Fibroblast of skin of scalp (primary cell): ENCODE measurements at regions not wholly inside any gene's neighbourhood (a gene's known extent, or its start where the extent isn't known, plus 50 kb on each side); places are given as distances from the start of the nearest gene placed in this dataset.

Experiments used
- DNase-seq: peaks from one replicate; pipeline ENCODE4 v3.0.0-alpha.2; 2013

GRCh38 chr3:83302091-83302490 lies 1540.6 kb upstream of the GBE1 start:
- no peak for DNase-seq

GRCh38 chr3:83317605-83318004 lies 1556.2 kb upstream of the GBE1 start:
- DNase-seq, result no peak

GRCh38 chr3:83320726-83321125 lies 1559.3 kb upstream of the GBE1 start:
- DNase-seq, result no peak

GRCh38 chr3:83321457-83321856 lies 1560.0 kb upstream of the GBE1 start:
- no peak for DNase-seq

GRCh38 chr3:83321891-83322290 lies 1560.4 kb upstream of the GBE1 start:
- no peak for DNase-seq

GRCh38 chr3:83354205-83354604 lies 1592.8 kb upstream of the GBE1 start:
- DNase-seq, result no peak

GRCh38 chr3:83393276-83393675 lies 1565.5 kb upstream of the CADM2 start:
- DNase-seq, result no peak

- DNase-seq, result no peak
Observed at GRCh38 chr3:83403927-83404326, 1554.9 kb upstream of the CADM2 start.

- DNase-seq, result no peak
Observed at GRCh38 chr3:83426300-83426699, 1532.5 kb upstream of the CADM2 start.

GRCh38 chr3:83434880-83435587 lies 1523.8 kb upstream of the CADM2 start:
- DNase-seq, result no peak

GRCh38 chr3:83438188-83438587 lies 1520.6 kb upstream of the CADM2 start:
- peak; percentile 20 for DNase-seq

- no peak for DNase-seq
Observed at GRCh38 chr3:83453056-83453455, 1505.7 kb upstream of the CADM2 start.

- DNase-seq, result no peak
Observed at GRCh38 chr3:83454353-83454752, 1504.4 kb upstream of the CADM2 start.

- DNase-seq, result no peak
Observed at GRCh38 chr3:83457551-83457950, 1501.2 kb upstream of the CADM2 start.

- no peak for DNase-seq
Observed at GRCh38 chr3:83460052-83460451, 1498.7 kb upstream of the CADM2 start.

GRCh38 chr3:83461411-83461810 lies 1497.4 kb upstream of the CADM2 start:
- DNase-seq, result no peak

- DNase-seq, result no peak
Observed at GRCh38 chr3:83477563-83477962, 1481.2 kb upstream of the CADM2 start.

- no peak for DNase-seq
Observed at GRCh38 chr3:83482402-83483070, 1476.3 kb upstream of the CADM2 start.

GRCh38 chr3:83496462-83496861 lies 1462.3 kb upstream of the CADM2 start:
- no peak for DNase-seq

GRCh38 chr3:83498361-83499016 lies 1460.3 kb upstream of the CADM2 start:
- no peak for DNase-seq

- DNase-seq, result no peak
Observed at GRCh38 chr3:83500422-83500821, 1458.4 kb upstream of the CADM2 start.

- no peak for DNase-seq
Observed at GRCh38 chr3:83500931-83501330, 1457.9 kb upstream of the CADM2 start.

GRCh38 chr3:83513051-83513450 lies 1445.7 kb upstream of the CADM2 start:
- DNase-seq, result no peak

- DNase-seq, result no peak
Observed at GRCh38 chr3:83513677-83514076, 1445.1 kb upstream of the CADM2 start.
